Heart right ventricle (tissue), 16 donors: ENCODE measurements at regions not wholly inside any gene's neighbourhood (a gene's known extent, or its start where the extent isn't known, plus 50 kb on each side); places are given as distances from the start of the nearest gene placed in this dataset.

Source experiments
- ATAC-seq, 8 donors: fragments of 200-7000 bp; cut with Tn5 transposase; one replicate each; pipeline ENCODE4 v1.9.1; 2020; ENCODE audit warnings: mild to moderate bottlenecking in 8 of 8, moderate library complexity in 8 of 8, moderate number of reproducible peaks in 1 of 8
- DNase-seq, 2 donors: peaks; one replicate each; pipeline ENCODE4 v3.0.0-alpha.2; 2020
- H3K27ac ChIP-seq, 10 donors: fragments of 200-600 bp; sonication (generic) in 2 of 10; one replicate each; pipeline versions ENCODE4 v1.5.0 to v1.8.0; 2020 to 2022; ENCODE audit warnings: mild to moderate bottlenecking in 3 of 10
- H3K27me3 ChIP-seq, 7 donors: fragments of 200-600 bp; one replicate each; pipeline ENCODE4 v1.8.0; 2021 to 2022; ENCODE audit warnings: mild to moderate bottlenecking in 2 of 7
- H3K36me3 ChIP-seq, 9 donors: fragments of 200-600 bp; sonication (generic) in 1 of 9; one replicate each; pipeline versions ENCODE4 v1.5.0 to v1.8.0; 2020 to 2022; ENCODE audit warnings: mild to moderate bottlenecking in 2 of 9
- H3K4me1 ChIP-seq, 9 donors: fragments of 200-600 bp; sonication (generic) in 1 of 9; one replicate each; pipeline versions ENCODE4 v1.5.0 to v1.8.0; 2020 to 2022; ENCODE audit warnings: mild to moderate bottlenecking in 4 of 9
- H3K4me3 ChIP-seq, 10 donors: fragments of 200-600 bp; sonication (generic) in 2 of 10; one replicate each; pipeline versions ENCODE4 v1.5.0 to v1.8.0; 2020 to 2022; ENCODE audit warnings: mild to moderate bottlenecking in 7 of 10, moderate library complexity in 2 of 10
- H3K9me3 ChIP-seq, 11 donors: fragments of 200-600 bp in 10 of 11; sonication (generic) in 2 of 11; one replicate each; pipeline versions ENCODE4 v1.5.0 to v1.8.0; 2013 to 2022; ENCODE audit warnings: mild to moderate bottlenecking in 2 of 11, control low read depth in 1 of 11, moderate library complexity in 1 of 11
- WGBS, 2 donors: extraction: QIAGEN DNeasy Blood & Tissue Kit; methylation state at CpG; one replicate each; pipeline ENCODE4 v1.1.7; 2013; ENCODE audit warnings: inconsistent platforms in 1 of 2; 5-methylcytosine and 5-hydroxymethylcytosine counted together
- intact Hi-C, 10 donors: fragments of 100-400 bp; cut with DNase I; formaldehyde crosslinking; loops; one replicate each; pipeline versions ENCODE4 v1.11.1 to v1.14.2; 2022
- TF ChIP-seq, protein P1 (sequence below), 9 donors: fragments of 200-600 bp; sonication (generic) in 2 of 9; IDR thresholded peaks; one replicate each; pipeline versions ENCODE4 v1.5.0 to v1.8.0; 2021 to 2022; ENCODE audit warnings: antibody characterized with exemption in 9 of 9, mild to moderate bottlenecking in 5 of 9, moderate library complexity in 1 of 9
- donor health status: Arrhythmogenic right ventricular cardiomyopathy.
- donor health status: ischemic (EF 13 %, LVEDD 7.1; RV severe dilation, severe dysfunction).
- donor health status: healthy with polysubstance abuse.
- donor health status: DM: no; HTN: yes; CAD: no.
- donor health status: DM: no; HTN: no; CAD: no.
- donor health status: ischemic (EF 25% LVEDD 6.9; RV normal size, moderate dysfunction).
- donor health status: ischemic (EF 25% LVEDD 5.7; RV mildly dilated, moderate dysfunction).
- donor health status: healthy.
- donor health status: DM: yes; HTN: yes; CAD: no.
- donor health status: Ischemic cardiomyopathy.
- donor health status: ischemic (EF 35%, LVEDD 5.7; RV mildly dilated, moderate dysfunction).
- donor health status: nonischemic (EF 11% LVEDD 7.7; RV severe dilation, severe dysfunction).
- donor health status: DM: yes; HTN: yes; CAD: no.
- donor health status: PGD.
- donor health status: ischemic (EF 29% LVEDD 5.4; RV normal size, mild dysfunction).
- donor health status: nonischemic (EF 23%, LVEDD 6.1; RV moderate dilation, normal function).

DNA sequence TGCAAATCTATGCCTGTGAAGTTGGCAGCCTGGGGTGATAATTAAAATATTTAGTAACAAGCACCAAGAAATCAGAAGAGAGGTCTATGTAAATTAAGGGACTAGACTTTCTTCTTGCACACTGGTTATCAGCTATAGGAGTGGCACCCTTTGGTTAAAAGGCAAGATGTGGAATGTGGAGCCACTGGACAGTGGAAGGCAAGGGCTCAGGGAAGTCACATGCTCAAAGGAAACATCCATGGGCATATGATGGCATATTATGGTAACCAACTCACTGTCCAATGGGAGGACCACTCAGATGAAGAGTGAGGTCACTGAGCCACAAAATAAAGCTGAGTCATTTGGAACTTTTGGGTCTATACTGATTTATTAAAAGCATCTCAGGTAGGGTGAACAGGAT lies 165.6 kb upstream of the PRICKLE2 start:
- H3K4me3 ChIP-seq, result no peak overlapping the region
- peaks cover 0 to 5% (median 0%) of the 10 kb centered on the region in 9 donors for H3K4me1 ChIP-seq
- intact Hi-C loops, result loop anchor here in 6 of 10 donors (10.0 kb wide), 5 partner anchors 116 to 216 kb away; no protein-coding TSS in a partner anchor
- H3K36me3 ChIP-seq, result no peaks in the 10 kb centered on the region
- no peaks in the 10 kb centered on the region for H3K9me3 ChIP-seq
- no peaks in the 10 kb centered on the region for H3K27me3 ChIP-seq
- TF ChIP-seq, protein P1, sequence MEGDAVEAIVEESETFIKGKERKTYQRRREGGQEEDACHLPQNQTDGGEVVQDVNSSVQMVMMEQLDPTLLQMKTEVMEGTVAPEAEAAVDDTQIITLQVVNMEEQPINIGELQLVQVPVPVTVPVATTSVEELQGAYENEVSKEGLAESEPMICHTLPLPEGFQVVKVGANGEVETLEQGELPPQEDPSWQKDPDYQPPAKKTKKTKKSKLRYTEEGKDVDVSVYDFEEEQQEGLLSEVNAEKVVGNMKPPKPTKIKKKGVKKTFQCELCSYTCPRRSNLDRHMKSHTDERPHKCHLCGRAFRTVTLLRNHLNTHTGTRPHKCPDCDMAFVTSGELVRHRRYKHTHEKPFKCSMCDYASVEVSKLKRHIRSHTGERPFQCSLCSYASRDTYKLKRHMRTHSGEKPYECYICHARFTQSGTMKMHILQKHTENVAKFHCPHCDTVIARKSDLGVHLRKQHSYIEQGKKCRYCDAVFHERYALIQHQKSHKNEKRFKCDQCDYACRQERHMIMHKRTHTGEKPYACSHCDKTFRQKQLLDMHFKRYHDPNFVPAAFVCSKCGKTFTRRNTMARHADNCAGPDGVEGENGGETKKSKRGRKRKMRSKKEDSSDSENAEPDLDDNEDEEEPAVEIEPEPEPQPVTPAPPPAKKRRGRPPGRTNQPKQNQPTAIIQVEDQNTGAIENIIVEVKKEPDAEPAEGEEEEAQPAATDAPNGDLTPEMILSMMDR (IDR thresholded peaks at IDR 0.05), result no peak
- H3K27ac ChIP-seq, result no peak overlapping the region
- ATAC-seq (no peak), DNase-seq (no peak)

DNA sequence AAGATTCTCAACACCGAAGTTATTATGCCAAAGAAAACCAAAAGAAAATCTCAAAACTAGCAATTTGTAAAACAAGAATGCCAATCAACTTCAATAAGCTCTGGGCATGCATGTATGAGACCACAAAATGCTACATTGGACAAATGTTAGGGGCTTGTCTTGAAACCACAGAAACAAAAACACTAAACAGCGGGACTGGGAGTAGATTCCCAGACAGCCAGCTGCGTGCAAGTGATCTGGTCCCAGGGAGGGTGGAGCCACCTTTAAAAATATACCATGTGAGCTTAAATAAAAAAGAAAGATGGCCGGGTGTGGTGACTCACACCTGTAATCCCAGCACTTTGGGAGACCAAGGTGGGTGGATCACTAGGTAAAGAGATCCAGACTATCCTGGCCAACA lies 163.6 kb upstream of the PRICKLE2 start:
- 88 to 92% methylated on average over 4 of the region's 4 CpGs for WGBS, 2 donors
- Histone ChIP-seq H3K36me3 (no peaks in the 10 kb centered on the region), H3K27ac (no peak overlapping the region), H3K4me3 (no peak overlapping the region), H3K4me1 (peaks cover 0 to 5% (median 0%) of the 10 kb centered on the region in 9 donors), H3K27me3 (no peaks in the 10 kb centered on the region), H3K9me3 (no peaks in the 10 kb centered on the region)
- ATAC-seq (no peak), DNase-seq (no peak)
- TF ChIP-seq, protein P1 (IDR thresholded peaks at IDR 0.05), result no peak
- intact Hi-C loops, result no loop called here

DNA sequence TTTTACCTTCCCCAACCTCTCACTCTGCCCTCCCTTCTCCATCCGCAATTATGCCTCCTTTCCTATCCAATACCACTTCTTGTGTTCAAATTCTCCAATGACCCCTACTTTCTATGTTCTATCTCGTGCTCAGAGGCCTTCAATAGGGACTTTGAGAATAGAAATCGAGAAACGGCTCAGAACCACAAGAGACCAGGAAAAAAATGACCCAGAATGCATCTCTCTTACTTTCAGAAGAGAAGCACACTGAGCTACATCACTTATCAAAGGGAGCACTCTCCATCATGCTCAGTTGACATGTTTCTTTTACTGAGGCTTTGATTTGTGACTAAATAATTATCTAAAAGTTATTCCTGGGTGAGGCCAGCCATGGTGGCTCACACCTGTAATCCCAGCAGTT lies 162.4 kb upstream of the PRICKLE2 start:
- Histone ChIP-seq H3K27ac (no peak overlapping the region), H3K4me1 (peaks cover 0 to 5% (median 0%) of the 10 kb centered on the region in 9 donors), H3K36me3 (no peaks in the 10 kb centered on the region), H3K27me3 (no peaks in the 10 kb centered on the region), H3K4me3 (no peak overlapping the region), H3K9me3 (peaks cover 0 to 4% (median 0%) of the 10 kb centered on the region in 11 donors)
- WGBS, 2 donors, result 85 to 88% methylated on average over 4 of the region's 4 CpGs
- DNase-seq (no peak), ATAC-seq (no peak)
- intact Hi-C loops, result no loop called here
- TF ChIP-seq, protein P1 (IDR thresholded peaks at IDR 0.05), result no peak

DNA sequence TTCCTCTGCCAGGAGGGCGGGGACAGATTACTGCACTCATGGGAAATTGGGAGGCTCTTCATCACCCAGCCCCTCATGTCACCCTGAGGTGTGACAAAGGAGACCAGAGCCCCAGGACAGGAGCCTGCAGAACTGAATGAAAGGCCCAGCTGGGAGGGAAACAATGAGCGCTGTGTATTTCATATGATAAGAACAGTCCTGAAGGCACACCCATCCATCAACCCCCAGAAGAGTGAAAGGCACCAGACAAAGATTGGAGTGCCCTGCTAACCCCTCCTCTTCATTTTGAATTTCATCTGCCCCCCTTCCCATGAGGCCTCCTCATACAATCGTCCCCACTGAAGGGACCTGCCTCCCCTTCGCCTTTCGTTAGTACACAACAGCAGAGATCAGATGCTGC lies 160.0 kb upstream of the PRICKLE2 start:
- DNase-seq, result no peak
- intact Hi-C loops, result no loop called here
- ATAC-seq, result no peak
- WGBS, 2 donors, result 79 to 82% methylated on average over 5 of the region's 5 CpGs
- H3K4me3 ChIP-seq, result no peak overlapping the region
- H3K27ac ChIP-seq, result no peak overlapping the region
- no peaks in the 10 kb centered on the region for H3K36me3 ChIP-seq
- H3K27me3 ChIP-seq, result no peaks in the 10 kb centered on the region
- TF ChIP-seq, protein P1 (IDR thresholded peaks at IDR 0.05), result no peak
- H3K4me1 ChIP-seq, result no peaks in the 10 kb centered on the region
- H3K9me3 ChIP-seq, result peaks cover 0 to 7% (median 0%) of the 10 kb centered on the region in 11 donors
